COR-L47 (cell line): ENCODE measurements at regions not wholly inside any gene's neighbourhood (a gene's known extent, or its start where the extent isn't known, plus 50 kb on each side); places are given as distances from the start of the nearest gene placed in this dataset.
A peak's percentile ranks its signal among the peaks of the same experiment; 100 is the strongest.

Source experiments
- DNase-seq: peaks from one replicate; lab custom pipeline; 2025; lab: John Stamatoyannopoulos, UW

- no peak for DNase-seq
Observed at GRCh38 chr17:79153367-79154130, 78.9 kb downstream of the ENGASE start.

GRCh38 chr17:79152636-79153035 is 78.0 kb downstream of the ENGASE start:
- DNase-seq = no peak

DNA sequence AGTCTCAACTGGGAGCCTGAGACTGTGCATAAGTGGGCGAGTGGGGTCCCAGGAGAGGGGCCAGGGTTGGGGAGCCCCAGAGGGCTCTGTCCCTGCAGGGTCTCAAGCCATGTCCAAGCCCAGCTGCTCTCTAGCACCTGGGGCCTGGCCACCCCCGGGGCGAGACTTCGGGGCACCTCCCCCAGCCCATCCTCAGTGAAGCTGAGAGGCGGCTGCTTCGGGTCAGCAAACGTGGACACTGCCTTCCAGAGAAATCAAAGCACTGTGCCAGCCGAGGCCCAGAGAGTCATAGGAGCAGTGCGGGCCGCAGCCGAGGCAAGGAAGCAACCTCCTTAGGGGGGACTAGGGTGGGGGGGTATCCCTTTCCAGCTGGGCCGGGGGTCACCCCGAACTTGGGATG is 77.5 kb downstream of the ENGASE start:
- DNase-seq = no peak

GRCh38 chr17:79150799-79151198 is 76.2 kb downstream of the ENGASE start:
- DNase-seq = no peak

DNA sequence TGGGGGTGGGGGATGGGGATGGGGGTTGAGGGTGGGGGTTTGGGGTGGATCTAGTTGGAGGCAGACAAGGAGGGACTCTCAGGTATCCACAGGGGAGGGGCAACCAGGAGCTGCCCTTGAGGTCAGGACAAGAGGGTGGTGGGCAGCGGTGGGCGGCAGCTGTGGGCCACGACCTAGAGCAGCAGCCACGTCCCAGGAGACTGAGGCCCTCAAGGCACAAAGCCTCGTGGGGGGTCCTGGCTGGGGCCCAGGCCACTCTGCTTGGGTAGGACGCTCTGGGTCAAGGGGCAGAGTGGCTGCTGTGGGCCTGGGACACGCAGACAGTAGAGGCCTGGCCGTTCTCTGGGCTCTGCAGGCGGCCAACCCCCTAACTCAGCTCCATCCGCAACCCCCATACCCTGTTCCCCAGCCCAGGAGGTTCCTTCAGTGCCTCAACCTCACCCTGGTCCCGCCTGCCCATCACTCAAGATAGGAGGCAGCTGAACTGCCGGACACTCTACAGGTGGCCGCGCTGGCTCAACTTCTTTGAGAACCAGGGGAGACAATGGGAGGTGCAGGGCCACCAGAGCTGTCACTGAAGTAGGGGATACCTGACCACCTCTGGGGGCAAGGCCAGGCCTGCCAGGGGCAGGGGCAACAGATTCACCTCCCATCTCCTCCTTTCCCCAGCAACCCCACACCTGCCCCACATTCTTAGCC is 75.6 kb downstream of the ENGASE start:
- no peak for DNase-seq

DNA sequence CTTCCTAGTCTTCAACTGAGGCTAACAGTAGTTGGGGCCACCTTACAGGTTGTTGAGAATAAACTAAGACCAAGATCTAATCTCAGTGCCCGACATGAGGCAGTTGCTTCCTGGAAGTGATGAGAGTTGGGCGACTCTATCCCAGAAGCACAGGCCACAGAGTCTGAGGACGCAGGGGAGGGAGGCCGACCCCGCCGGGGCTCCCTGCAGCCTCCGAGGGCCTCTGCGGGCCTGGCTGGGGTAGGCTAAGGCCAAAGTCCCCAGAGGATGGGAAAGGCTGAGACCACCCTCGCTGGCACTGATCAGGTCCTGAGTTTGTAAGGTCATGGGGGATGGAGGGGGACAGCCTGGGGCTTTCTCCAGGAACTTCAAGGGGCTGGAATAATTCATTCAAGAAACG is 74.0 kb downstream of the ENGASE start:
- no peak for DNase-seq

DNA sequence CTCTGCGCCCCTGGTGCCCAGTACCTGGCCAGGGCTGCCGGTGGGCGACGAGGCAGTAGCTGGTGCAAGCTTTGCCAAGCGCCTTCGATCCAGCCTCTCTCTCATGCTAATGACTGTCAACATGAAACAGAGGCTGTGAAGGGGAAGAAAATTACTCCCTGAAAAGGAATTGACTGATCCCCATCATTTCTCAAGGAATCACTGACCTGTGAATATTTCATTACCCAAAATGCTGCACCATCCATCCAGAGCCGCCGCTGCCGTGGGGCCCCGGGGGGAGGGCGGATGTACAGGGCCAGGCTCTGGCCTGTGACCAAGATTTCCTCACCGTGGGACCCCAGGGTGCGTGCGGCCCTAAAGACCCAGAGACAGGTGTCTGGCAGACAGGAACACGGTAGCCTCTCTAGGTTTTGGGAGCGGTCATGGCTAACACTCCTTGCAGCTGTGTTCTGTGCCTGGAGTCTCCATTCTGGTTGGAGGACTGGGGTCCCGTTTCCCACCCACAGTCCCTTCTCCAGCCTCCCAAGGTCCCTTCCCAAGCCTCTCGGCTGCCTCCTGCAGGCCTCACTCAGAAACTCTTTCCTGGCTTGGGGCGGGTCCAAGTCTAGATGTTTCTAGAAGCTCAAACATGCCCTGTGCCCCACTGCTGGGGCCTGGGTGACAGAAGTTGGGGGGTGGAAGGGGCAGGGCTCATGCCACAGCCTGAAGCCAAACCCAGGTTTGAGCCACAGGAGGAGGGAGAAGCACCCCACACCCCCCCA is 73.3 kb downstream of the ENGASE start:
- DNase-seq = peak; percentile 80

DNA sequence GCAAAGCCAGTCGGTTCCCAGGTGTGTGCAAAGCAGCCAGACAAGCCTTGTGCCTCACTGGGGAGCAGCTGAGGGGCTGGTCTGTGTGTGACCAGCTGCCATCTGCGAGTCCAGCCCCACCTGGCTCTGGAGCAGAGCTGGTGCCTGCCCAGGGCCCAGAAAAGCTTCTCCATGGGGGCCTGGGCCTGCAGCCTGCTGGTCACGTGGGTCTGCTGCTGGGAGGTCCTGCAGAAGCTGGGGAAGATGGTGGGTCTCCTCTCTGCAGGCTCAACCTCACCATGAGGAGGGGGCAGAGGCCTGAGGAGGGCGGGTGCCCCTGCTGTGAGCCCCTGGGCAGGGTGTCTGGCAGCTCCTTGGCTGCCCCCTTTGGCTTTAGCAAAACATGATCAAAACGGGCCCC is 71.9 kb downstream of the ENGASE start:
- DNase-seq = peak; percentile 54

DNA sequence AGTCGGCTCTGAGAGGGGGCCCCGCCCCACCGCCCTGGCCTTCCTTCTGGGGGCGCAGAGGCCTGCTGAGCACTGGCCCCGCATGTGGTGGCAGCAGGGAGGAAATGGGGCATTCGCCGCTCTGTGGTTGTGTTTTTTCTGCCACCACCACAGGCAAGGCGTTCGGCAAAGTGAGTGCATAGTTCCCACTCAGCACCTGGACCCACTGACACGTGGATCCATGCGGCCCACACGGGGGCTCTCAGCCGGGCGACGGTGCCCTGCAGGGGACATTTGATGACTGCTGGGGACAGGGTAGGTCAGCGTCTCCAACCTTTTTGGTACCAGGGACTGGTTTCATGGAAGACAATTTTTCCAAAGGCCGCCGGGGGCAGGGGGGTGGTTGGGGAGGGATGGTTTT is 70.9 kb downstream of the ENGASE start:
- DNase-seq = no peak

- no peak for DNase-seq
Observed at GRCh38 chr17:79144133-79144532, 69.5 kb downstream of the ENGASE start.

DNA sequence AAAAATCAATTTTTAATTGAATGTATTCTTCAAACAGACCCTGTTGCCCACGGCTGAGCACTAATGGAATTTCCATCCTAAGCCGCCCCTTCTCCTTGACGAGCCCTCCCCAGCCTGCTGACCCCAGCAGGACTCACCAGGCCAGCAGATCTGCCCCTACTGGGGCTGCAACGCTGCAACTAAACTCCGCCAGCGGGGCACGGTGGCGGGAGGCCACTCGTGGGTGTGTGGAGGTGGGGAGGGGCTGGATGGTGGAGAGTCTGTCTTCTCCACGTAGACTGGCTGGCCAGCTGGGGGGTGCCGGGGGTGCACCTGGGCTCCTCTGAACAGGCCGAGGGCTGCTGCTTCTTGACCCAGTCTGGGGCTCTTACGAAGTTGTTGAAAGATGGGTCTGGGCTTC is 67.8 kb downstream of the ENGASE start:
- DNase-seq = no peak

GRCh38 chr17:79141578-79142355 is 67.1 kb downstream of the ENGASE start:
- DNase-seq = no peak

- DNase-seq = no peak
Observed at GRCh38 chr17:79138826-79139225, 64.2 kb downstream of the ENGASE start.

DNA sequence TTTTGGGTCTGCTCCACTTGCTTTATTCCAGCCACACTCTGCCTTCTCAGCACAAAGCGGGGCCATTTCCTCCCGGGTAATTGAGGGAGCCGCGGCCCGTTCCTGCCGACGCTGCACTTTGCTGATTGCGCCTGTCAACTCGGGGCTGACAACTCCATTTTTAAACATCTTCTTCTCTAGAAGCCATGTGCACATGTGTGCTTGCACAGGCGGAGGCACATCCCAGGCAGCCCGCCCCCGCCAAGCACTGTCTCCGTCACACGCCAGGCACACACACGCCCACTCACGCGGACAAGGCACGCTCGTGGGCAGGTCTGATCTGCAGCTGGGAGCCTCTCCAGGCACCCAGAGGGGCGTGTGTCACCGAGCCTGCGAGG is 63.2 kb downstream of the ENGASE start:
- no peak for DNase-seq

GRCh38 chr17:79137015-79137788 is 62.6 kb downstream of the ENGASE start:
- peak; percentile 60 for DNase-seq

GRCh38 chr17:79136596-79136995 is 62.0 kb downstream of the ENGASE start:
- no peak for DNase-seq
